WTC11 (cell line): ENCODE measurements at regions not wholly inside any gene's neighbourhood (a gene's known extent, or its start where the extent isn't known, plus 50 kb on each side); places are given as distances from the start of the nearest gene placed in this dataset.
A peak's percentile ranks its signal among the peaks of the same experiment; 100 is the strongest.

ENCODE experiments used
- TF ChIP-seq, protein P1 (sequence below): fragments of 200-600 bp; IDR thresholded peaks from 2 replicates; pipeline ENCODE4 v1.8.0; 2022; ENCODE audit warnings: antibody characterized with exemption
- TF ChIP-seq, protein P2 (sequence below): sonication (generic); formaldehyde crosslinking; IDR thresholded peaks from 2 replicates; pipeline ENCODE4 v1.8.1; 2023; ENCODE audit warnings: mild to moderate bottlenecking, missing genetic modification reagents, moderate library complexity

DNA sequence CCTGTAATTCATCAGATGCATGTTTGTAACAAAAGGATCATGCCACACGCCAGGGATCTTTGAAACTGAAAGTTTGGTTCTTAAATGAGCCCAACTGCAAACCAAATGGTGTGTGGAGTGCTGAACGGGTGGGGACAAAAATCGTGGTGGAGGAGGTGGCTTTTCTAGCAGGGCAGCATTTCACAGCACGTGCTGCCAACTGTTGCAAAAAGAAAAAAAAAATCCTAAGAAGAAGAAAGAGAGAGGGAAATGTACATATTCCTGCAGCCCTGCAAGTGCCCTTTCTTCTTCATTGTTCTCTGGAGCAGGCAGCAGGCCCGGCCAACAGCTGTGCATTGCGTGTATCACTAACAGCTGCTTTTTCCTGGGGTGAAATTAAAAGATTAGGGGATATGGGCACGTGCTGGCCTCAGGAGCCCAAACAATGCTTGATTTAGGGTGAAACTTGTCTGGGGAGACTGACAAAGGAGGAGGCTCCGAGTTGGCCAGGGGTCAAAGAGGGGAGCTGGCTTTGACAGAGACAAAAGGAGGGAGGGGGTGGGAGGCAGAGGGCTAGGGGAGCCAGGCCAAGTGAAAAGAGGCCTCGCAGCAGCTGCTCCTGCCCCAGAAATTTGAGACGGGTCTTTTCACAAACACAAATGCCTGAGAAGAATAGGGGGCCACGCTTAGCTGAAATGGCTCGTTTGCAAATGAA lies 73.0 kb downstream of the GADD45G start:
- TF ChIP-seq, protein P1, sequence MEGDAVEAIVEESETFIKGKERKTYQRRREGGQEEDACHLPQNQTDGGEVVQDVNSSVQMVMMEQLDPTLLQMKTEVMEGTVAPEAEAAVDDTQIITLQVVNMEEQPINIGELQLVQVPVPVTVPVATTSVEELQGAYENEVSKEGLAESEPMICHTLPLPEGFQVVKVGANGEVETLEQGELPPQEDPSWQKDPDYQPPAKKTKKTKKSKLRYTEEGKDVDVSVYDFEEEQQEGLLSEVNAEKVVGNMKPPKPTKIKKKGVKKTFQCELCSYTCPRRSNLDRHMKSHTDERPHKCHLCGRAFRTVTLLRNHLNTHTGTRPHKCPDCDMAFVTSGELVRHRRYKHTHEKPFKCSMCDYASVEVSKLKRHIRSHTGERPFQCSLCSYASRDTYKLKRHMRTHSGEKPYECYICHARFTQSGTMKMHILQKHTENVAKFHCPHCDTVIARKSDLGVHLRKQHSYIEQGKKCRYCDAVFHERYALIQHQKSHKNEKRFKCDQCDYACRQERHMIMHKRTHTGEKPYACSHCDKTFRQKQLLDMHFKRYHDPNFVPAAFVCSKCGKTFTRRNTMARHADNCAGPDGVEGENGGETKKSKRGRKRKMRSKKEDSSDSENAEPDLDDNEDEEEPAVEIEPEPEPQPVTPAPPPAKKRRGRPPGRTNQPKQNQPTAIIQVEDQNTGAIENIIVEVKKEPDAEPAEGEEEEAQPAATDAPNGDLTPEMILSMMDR: no peak
- TF ChIP-seq, protein P2, sequence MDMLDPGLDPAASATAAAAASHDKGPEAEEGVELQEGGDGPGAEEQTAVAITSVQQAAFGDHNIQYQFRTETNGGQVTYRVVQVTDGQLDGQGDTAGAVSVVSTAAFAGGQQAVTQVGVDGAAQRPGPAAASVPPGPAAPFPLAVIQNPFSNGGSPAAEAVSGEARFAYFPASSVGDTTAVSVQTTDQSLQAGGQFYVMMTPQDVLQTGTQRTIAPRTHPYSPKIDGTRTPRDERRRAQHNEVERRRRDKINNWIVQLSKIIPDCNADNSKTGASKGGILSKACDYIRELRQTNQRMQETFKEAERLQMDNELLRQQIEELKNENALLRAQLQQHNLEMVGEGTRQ (CRISPR knock-in tag): peak; percentile 42
